Liver (tissue), 8 donors: ENCODE measurements at regions not wholly inside any gene's neighbourhood (a gene's known extent, or its start where the extent isn't known, plus 50 kb on each side); places are given as distances from the start of the nearest gene placed in this dataset.

Experiments used
- DNase-seq: peaks from one replicate; pipeline ENCODE4 v3.0.0-alpha.2; 2017; ENCODE audit warnings: low spot score
- H3K27ac ChIP-seq, 2 donors: one replicate each; pipeline ENCODE4 v1.7.0; 2013; ENCODE audit warnings: inconsistent platforms in 2 of 2, low read length in 2 of 2, control low read depth in 1 of 2, low read depth in 1 of 2, mild to moderate bottlenecking in 1 of 2
- H3K27me3 ChIP-seq, 4 donors: one replicate each; pipeline versions ENCODE4 v1.6.1 to v1.7.0; 2013; ENCODE audit warnings: low read length in 3 of 4, inconsistent platforms in 1 of 4, mild to moderate bottlenecking in 1 of 4, moderate library complexity in 1 of 4; ENCODE audit not compliant: control insufficient read depth in 4 of 4, insufficient read depth in 4 of 4
- H3K36me3 ChIP-seq, 4 donors: one replicate each; pipeline versions ENCODE4 v1.6.1 to v1.7.0; 2013; ENCODE audit warnings: low read length in 3 of 4, mild to moderate bottlenecking in 3 of 4, low read depth in 1 of 4, moderate library complexity in 1 of 4; ENCODE audit not compliant: control insufficient read depth in 4 of 4, insufficient read depth in 3 of 4
- H3K4me1 ChIP-seq, 4 donors: one replicate each; pipeline versions ENCODE4 v1.6.1 to v1.7.0; 2013; ENCODE audit warnings: low read length in 3 of 4, mild to moderate bottlenecking in 3 of 4, moderate library complexity in 1 of 4; ENCODE audit not compliant: control insufficient read depth in 4 of 4, insufficient read depth in 4 of 4
- H3K4me3 ChIP-seq, 3 donors: one replicate each; pipeline versions ENCODE4 v1.6.1 to v1.7.0; 2013; ENCODE audit warnings: low read length in 3 of 3, control low read depth in 1 of 3, low read depth in 1 of 3, mild to moderate bottlenecking in 1 of 3
- H3K9ac ChIP-seq, 2 donors: one replicate each; pipeline ENCODE4 v1.7.0; 2013; ENCODE audit warnings: low read length in 2 of 2, mild to moderate bottlenecking in 2 of 2, moderate library complexity in 2 of 2, control low read depth in 1 of 2, low read depth in 1 of 2
- H3K9me3 ChIP-seq, 4 donors: one replicate each; pipeline versions ENCODE4 v1.6.1 to v1.7.0; 2013; ENCODE audit warnings: low read length in 3 of 4; ENCODE audit not compliant: control insufficient read depth in 4 of 4
- EGR1 ChIP-seq, 2 donors: IDR thresholded peaks; 2 replicates each; pipeline ENCODE4 v1.6.1; 2016 to 2018; ENCODE audit warnings: antibody characterized with exemption in 2 of 2, low read depth in 2 of 2
- FOXA1 ChIP-seq: IDR thresholded peaks from 2 replicates; pipeline ENCODE4 v1.6.1; 2016; ENCODE audit warnings: antibody characterized with exemption
- FOXA2 ChIP-seq: IDR thresholded peaks from 2 replicates; pipeline ENCODE4 v1.6.1; 2016; ENCODE audit warnings: antibody characterized with exemption
- GABPA ChIP-seq, 2 donors: IDR thresholded peaks in 1 of 2; conservative IDR thresholded peaks in 1 of 2; 2 replicates each; pipeline ENCODE4 v1.6.1; 2016; ENCODE audit warnings: antibody characterized with exemption in 2 of 2, mild to moderate bottlenecking in 1 of 2, moderate library complexity in 1 of 2
- HNF4A ChIP-seq, 2 donors: conservative IDR thresholded peaks; 2 replicates each; pipeline ENCODE4 v1.6.1; 2016; ENCODE audit warnings: antibody characterized with exemption in 2 of 2, mild to moderate bottlenecking in 2 of 2
- HNF4G ChIP-seq: IDR thresholded peaks from 2 replicates; pipeline ENCODE4 v1.6.1; 2016; ENCODE audit warnings: antibody characterized with exemption
- JUND ChIP-seq, 2 donors: IDR thresholded peaks; 2 replicates each; pipeline ENCODE4 v1.6.1; 2016; ENCODE audit warnings: antibody characterized with exemption in 2 of 2
- NR2F2 ChIP-seq: IDR thresholded peaks from 2 replicates; pipeline ENCODE4 v1.6.1; 2016; ENCODE audit warnings: antibody characterized with exemption
- RAD21 ChIP-seq, 2 donors: IDR thresholded peaks; 2 replicates each; pipeline ENCODE4 v1.6.1; 2016; ENCODE audit warnings: antibody characterized with exemption in 2 of 2, mild to moderate bottlenecking in 2 of 2
- RXRA ChIP-seq, 2 donors: IDR thresholded peaks; 2 replicates each; pipeline ENCODE4 v1.6.1; 2017 to 2018; ENCODE audit warnings: antibody characterized with exemption in 2 of 2, mild to moderate bottlenecking in 1 of 2
- SP1 ChIP-seq: IDR thresholded peaks from 2 replicates; pipeline ENCODE4 v1.6.1; 2018; ENCODE audit warnings: antibody characterized with exemption, mild to moderate bottlenecking
- TAF1 ChIP-seq: conservative IDR thresholded peaks from 2 replicates; pipeline ENCODE4 v1.6.1; 2016; ENCODE audit warnings: antibody characterized with exemption, mild to moderate bottlenecking
- YY1 ChIP-seq: IDR thresholded peaks from 2 replicates; pipeline ENCODE4 v1.6.1; 2016; ENCODE audit warnings: antibody characterized with exemption, mild to moderate bottlenecking
- WGBS: extraction: QIAGEN DNeasy Blood & Tissue Kit; methylation state at CpG from one replicate; pipeline ENCODE4 v1.1.7; 2013; 5-methylcytosine and 5-hydroxymethylcytosine counted together
- TF ChIP-seq, protein P1 (sequence below): IDR thresholded peaks from 2 replicates; pipeline ENCODE4 v1.6.1; 2016; ENCODE audit warnings: antibody characterized with exemption
- TF ChIP-seq, protein P2 (sequence below): IDR thresholded peaks from 2 replicates; pipeline ENCODE4 v1.6.1; 2016; ENCODE audit warnings: antibody characterized with exemption
- TF ChIP-seq, protein P3 (sequence below): IDR thresholded peaks from 2 replicates; pipeline ENCODE4 v1.6.1; 2016; ENCODE audit warnings: antibody characterized with exemption
- TF ChIP-seq, protein P4 (sequence below): fragments of 150-350 bp; IDR thresholded peaks from 2 replicates; pipeline ENCODE4 v1.5.1; 2017; ENCODE audit warnings: improper control_type of control experiment, low read depth, low read length; ENCODE audit not compliant: missing input control
- TF ChIP-seq, protein P5 (sequence below): IDR thresholded peaks from 2 replicates; pipeline ENCODE4 v1.6.1; 2016; ENCODE audit warnings: antibody characterized with exemption, mild to moderate bottlenecking
- donor health status: healthy.
- donor health status: healthy.
- donor health status: healthy.
- donor health status: healthy.
- donor health status: healthy.

DNA sequence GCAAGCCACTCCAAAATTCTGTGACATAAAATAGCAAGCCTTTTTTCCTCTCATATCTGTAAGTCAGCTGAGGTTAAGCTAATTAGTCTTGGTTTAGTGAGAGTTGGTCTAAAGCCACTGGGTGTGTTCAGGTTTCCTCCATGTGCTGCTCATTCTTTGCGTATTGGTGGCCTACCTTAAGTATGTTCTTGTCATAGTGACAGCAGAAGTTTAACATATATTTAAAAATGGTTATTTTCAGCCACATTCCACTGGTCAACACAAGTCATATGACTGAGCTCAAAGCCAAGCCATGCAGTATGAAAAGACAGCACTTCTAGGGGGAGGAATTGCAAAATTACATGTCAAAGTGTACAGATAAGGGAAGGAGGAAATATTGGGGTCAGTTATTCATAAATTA is 100.5 kb upstream of the FGF10 start:
- WGBS: 76% methylated on average over 1 of the region's 1 CpG
- H3K27ac ChIP-seq: no peak overlapping the region
- DNase-seq: no peak
- no peaks in the 10 kb centered on the region for H3K27me3 ChIP-seq
- TF ChIP-seq YY1: no peak
- TF ChIP-seq SP1: no peak
- TF ChIP-seq NR2F2: no peak
- no peak for TF ChIP-seq FOXA2
- TF ChIP-seq FOXA1: no peak
- TF ChIP-seq, protein P1, sequence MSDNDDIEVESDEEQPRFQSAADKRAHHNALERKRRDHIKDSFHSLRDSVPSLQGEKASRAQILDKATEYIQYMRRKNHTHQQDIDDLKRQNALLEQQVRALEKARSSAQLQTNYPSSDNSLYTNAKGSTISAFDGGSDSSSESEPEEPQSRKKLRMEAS: no peak
- TF ChIP-seq JUND (IDR thresholded peaks at IDR 0.05): no peak
- TF ChIP-seq HNF4A (conservative IDR thresholded peaks at IDR 0.05): no peak
- TF ChIP-seq TAF1: no peak
- TF ChIP-seq, protein P2, sequence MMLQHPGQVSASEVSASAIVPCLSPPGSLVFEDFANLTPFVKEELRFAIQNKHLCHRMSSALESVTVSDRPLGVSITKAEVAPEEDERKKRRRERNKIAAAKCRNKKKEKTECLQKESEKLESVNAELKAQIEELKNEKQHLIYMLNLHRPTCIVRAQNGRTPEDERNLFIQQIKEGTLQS: no peak
- TF ChIP-seq, protein P3, sequence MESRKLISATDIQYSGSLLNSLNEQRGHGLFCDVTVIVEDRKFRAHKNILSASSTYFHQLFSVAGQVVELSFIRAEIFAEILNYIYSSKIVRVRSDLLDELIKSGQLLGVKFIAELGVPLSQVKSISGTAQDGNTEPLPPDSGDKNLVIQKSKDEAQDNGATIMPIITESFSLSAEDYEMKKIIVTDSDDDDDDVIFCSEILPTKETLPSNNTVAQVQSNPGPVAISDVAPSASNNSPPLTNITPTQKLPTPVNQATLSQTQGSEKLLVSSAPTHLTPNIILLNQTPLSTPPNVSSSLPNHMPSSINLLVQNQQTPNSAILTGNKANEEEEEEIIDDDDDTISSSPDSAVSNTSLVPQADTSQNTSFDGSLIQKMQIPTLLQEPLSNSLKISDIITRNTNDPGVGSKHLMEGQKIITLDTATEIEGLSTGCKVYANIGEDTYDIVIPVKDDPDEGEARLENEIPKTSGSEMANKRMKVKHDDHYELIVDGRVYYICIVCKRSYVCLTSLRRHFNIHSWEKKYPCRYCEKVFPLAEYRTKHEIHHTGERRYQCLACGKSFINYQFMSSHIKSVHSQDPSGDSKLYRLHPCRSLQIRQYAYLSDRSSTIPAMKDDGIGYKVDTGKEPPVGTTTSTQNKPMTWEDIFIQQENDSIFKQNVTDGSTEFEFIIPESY: no peak
- no peak for TF ChIP-seq EGR1 (IDR thresholded peaks at IDR 0.05; ENCODE audit: low read depth in 2 of 2)
- TF ChIP-seq, protein P4, sequence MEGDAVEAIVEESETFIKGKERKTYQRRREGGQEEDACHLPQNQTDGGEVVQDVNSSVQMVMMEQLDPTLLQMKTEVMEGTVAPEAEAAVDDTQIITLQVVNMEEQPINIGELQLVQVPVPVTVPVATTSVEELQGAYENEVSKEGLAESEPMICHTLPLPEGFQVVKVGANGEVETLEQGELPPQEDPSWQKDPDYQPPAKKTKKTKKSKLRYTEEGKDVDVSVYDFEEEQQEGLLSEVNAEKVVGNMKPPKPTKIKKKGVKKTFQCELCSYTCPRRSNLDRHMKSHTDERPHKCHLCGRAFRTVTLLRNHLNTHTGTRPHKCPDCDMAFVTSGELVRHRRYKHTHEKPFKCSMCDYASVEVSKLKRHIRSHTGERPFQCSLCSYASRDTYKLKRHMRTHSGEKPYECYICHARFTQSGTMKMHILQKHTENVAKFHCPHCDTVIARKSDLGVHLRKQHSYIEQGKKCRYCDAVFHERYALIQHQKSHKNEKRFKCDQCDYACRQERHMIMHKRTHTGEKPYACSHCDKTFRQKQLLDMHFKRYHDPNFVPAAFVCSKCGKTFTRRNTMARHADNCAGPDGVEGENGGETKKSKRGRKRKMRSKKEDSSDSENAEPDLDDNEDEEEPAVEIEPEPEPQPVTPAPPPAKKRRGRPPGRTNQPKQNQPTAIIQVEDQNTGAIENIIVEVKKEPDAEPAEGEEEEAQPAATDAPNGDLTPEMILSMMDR: no peak
- TF ChIP-seq RAD21 (IDR thresholded peaks at IDR 0.05): no peak
- TF ChIP-seq, protein P5, sequence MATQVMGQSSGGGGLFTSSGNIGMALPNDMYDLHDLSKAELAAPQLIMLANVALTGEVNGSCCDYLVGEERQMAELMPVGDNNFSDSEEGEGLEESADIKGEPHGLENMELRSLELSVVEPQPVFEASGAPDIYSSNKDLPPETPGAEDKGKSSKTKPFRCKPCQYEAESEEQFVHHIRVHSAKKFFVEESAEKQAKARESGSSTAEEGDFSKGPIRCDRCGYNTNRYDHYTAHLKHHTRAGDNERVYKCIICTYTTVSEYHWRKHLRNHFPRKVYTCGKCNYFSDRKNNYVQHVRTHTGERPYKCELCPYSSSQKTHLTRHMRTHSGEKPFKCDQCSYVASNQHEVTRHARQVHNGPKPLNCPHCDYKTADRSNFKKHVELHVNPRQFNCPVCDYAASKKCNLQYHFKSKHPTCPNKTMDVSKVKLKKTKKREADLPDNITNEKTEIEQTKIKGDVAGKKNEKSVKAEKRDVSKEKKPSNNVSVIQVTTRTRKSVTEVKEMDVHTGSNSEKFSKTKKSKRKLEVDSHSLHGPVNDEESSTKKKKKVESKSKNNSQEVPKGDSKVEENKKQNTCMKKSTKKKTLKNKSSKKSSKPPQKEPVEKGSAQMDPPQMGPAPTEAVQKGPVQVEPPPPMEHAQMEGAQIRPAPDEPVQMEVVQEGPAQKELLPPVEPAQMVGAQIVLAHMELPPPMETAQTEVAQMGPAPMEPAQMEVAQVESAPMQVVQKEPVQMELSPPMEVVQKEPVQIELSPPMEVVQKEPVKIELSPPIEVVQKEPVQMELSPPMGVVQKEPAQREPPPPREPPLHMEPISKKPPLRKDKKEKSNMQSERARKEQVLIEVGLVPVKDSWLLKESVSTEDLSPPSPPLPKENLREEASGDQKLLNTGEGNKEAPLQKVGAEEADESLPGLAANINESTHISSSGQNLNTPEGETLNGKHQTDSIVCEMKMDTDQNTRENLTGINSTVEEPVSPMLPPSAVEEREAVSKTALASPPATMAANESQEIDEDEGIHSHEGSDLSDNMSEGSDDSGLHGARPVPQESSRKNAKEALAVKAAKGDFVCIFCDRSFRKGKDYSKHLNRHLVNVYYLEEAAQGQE: no peak
- no peak for TF ChIP-seq GABPA (IDR thresholded peaks at IDR 0.05 in 1 of 2, conservative IDR thresholded peaks at IDR 0.05 in 1 of 2)
- TF ChIP-seq HNF4G: no peak
- H3K9ac ChIP-seq: no peak overlapping the region
- H3K4me1 ChIP-seq: peaks cover 0 to 1% (median 0%) of the 10 kb centered on the region in 4 donors
- peaks cover 3 to 11% (median 7%) of the 10 kb centered on the region in 4 donors for H3K9me3 ChIP-seq
- H3K36me3 ChIP-seq: no peaks in the 10 kb centered on the region
- H3K4me3 ChIP-seq: no peak overlapping the region

DNA sequence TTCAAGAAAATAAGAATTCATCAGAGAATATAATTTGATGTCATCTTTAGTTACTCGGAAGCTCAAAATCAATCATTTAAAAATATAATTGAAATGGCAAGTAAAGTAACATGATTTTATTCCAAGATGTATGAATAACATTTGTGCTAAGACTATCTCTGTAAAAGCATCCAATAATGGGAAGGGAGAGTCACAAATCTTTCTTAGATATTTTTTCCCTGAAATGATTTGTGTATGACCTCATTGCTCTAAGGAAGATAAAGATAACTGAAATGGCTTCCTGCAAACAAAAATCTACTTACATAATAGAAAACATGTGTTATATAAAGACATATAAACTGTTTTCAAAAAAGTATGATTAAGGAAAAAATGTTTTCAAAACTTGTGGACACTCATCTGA is 97.4 kb upstream of the FGF10 start:
- Histone ChIP-seq H3K4me3 (no peak overlapping the region), H3K27me3 (no peaks in the 10 kb centered on the region), H3K36me3 (no peaks in the 10 kb centered on the region), H3K9ac (no peak overlapping the region), H3K27ac (no peak overlapping the region), H3K9me3 (no peaks in the 10 kb centered on the region), H3K4me1 (no peaks in the 10 kb centered on the region)
- 5% methylated on average over 1 of the region's 1 CpG for WGBS
- no peak for DNase-seq
- TF ChIP-seq RXRA (IDR thresholded peaks at IDR 0.05) (no peak), RAD21 (IDR thresholded peaks at IDR 0.05) (no peak), HNF4G (no peak), NR2F2 (no peak), TAF1 (no peak), FOXA2 (no peak), SP1 (no peak), EGR1 (IDR thresholded peaks at IDR 0.05; ENCODE audit: low read depth in 2 of 2) (no peak)
- TF ChIP-seq, protein P4: no peak
